Endothelial cell (in vitro differentiated cells): ENCODE measurements at regions not wholly inside any gene's neighbourhood (a gene's known extent, or its start where the extent isn't known, plus 50 kb on each side); places are given as distances from the start of the nearest gene placed in this dataset.

Source experiments
- DNase-seq: peaks from one replicate; pipeline ENCODE4 v3.0.0; 2021; ENCODE audit warnings: low spot score
- H3K27ac Mint-ChIP-seq: one replicate; pipeline ENCODE4 v1.8.0; 2021; ENCODE audit warnings: mixed read lengths, inconsistent platforms; ENCODE audit not compliant: unreplicated experiment
- H3K27me3 Mint-ChIP-seq: one replicate; pipeline ENCODE4 v1.8.0; 2021; ENCODE audit warnings: mild to moderate bottlenecking, moderate library complexity, mixed read lengths, inconsistent platforms; ENCODE audit not compliant: unreplicated experiment
- H3K36me3 Mint-ChIP-seq: one replicate; pipeline ENCODE4 v1.8.0; 2021; ENCODE audit warnings: mild to moderate bottlenecking, low read depth, mixed read lengths, inconsistent platforms; ENCODE audit not compliant: unreplicated experiment
- H3K4me1 Mint-ChIP-seq: one replicate; pipeline ENCODE4 v1.8.0; 2021; ENCODE audit warnings: mild to moderate bottlenecking, mixed read lengths, inconsistent platforms; ENCODE audit not compliant: unreplicated experiment
- H3K4me3 Mint-ChIP-seq: one replicate; pipeline ENCODE4 v1.8.0; 2021; ENCODE audit warnings: mild to moderate bottlenecking, mixed read lengths, inconsistent platforms; ENCODE audit not compliant: unreplicated experiment
- H3K9me3 Mint-ChIP-seq: one replicate; pipeline ENCODE4 v1.8.0; 2021; ENCODE audit warnings: mixed read lengths, inconsistent platforms; ENCODE audit not compliant: unreplicated experiment
- CTCF ChIP-seq: fragments of 200-600 bp; sonication (generic); IDR thresholded peaks from one replicate; pipeline ENCODE4 v1.5.0; 2021; ENCODE audit warnings: antibody characterized with exemption; ENCODE audit not compliant: unreplicated experiment

- H3K27ac Mint-ChIP-seq: no peak overlapping the region
- H3K4me3 Mint-ChIP-seq: no peak overlapping the region
- no peaks in the 10 kb centered on the region for H3K27me3 Mint-ChIP-seq
- peaks cover 14% of the 10 kb centered on the region for H3K36me3 Mint-ChIP-seq
- DNase-seq: no peak
- H3K4me1 Mint-ChIP-seq: peaks cover 17% of the 10 kb centered on the region
- no peaks in the 10 kb centered on the region for H3K9me3 Mint-ChIP-seq
- no peak for TF ChIP-seq CTCF
Observed at GRCh38 chr1:239678181-239678580, 291.8 kb downstream of the CHRM3 start.

- Mint-ChIP-seq H3K4me3 (no peak overlapping the region), H3K27me3 (no peaks in the 10 kb centered on the region), H3K4me1 (peaks cover 2% of the 10 kb centered on the region), H3K27ac (no peak overlapping the region), H3K9me3 (no peaks in the 10 kb centered on the region), H3K36me3 (peaks cover 18% of the 10 kb centered on the region)
- DNase-seq: no peak
- no peak for TF ChIP-seq CTCF
Observed at GRCh38 chr1:239682046-239682445, 295.7 kb downstream of the CHRM3 start.

GRCh38 chr1:239682960-239683359, 296.6 kb downstream of the CHRM3 start:
- no peak for DNase-seq
- Mint-ChIP-seq H3K27ac (no peak overlapping the region), H3K27me3 (no peaks in the 10 kb centered on the region), H3K9me3 (no peaks in the 10 kb centered on the region), H3K36me3 (peaks cover 18% of the 10 kb centered on the region), H3K4me3 (no peak overlapping the region), H3K4me1 (peaks cover 2% of the 10 kb centered on the region)
- TF ChIP-seq CTCF: no peak

- no peak for TF ChIP-seq CTCF
- no peak for DNase-seq
- Mint-ChIP-seq H3K4me1 (no peaks in the 10 kb centered on the region), H3K4me3 (no peak overlapping the region), H3K9me3 (no peaks in the 10 kb centered on the region), H3K27ac (no peak overlapping the region), H3K36me3 (peaks cover 4% of the 10 kb centered on the region), H3K27me3 (no peaks in the 10 kb centered on the region)
Observed at GRCh38 chr1:239686386-239686785, 300.0 kb downstream of the CHRM3 start.

- Mint-ChIP-seq H3K27me3 (no peaks in the 10 kb centered on the region), H3K9me3 (no peaks in the 10 kb centered on the region), H3K36me3 (peaks cover 6% of the 10 kb centered on the region), H3K4me3 (no peak overlapping the region), H3K27ac (no peak overlapping the region), H3K4me1 (peaks cover 5% of the 10 kb centered on the region)
- no peak for TF ChIP-seq CTCF
- DNase-seq: no peak
Observed at GRCh38 chr1:239696317-239696716, 309.9 kb downstream of the CHRM3 start.
